Erythroblast (primary cell): ENCODE measurements at regions not wholly inside any gene's neighbourhood (a gene's known extent, or its start where the extent isn't known, plus 50 kb on each side); places are given as distances from the start of the nearest gene placed in this dataset.

Source experiments
- DNase-seq, 2 experiments: peaks; one replicate each; lab custom pipeline; 2025; lab: John Stamatoyannopoulos, UW
- GATA1 ChIP-seq: IDR thresholded peaks from 2 replicates; pipeline ENCODE4 v1.6.1; 2011; ENCODE audit warnings: low read depth, mild to moderate bottlenecking, control low read depth, low read length, moderate library complexity
- POLR2A ChIP-seq: IDR thresholded peaks from 2 replicates; pipeline ENCODE4 v1.6.1; 2011; ENCODE audit warnings: mild to moderate bottlenecking, low read length

- TF ChIP-seq GATA1 (no peak), POLR2A (no peak)
Observed at GRCh38 chr1:38394303-38394702, 347.7 kb upstream of the POU3F1 start.

GRCh38 chr1:38392861-38393260, 346.3 kb upstream of the POU3F1 start:
- TF ChIP-seq GATA1 = no peak
- TF ChIP-seq POLR2A = no peak
- DNase-seq = no peak

More at GRCh38 chr1:38394303-38394702, 347.7 kb upstream of the POU3F1 start:
- DNase-seq = no peak

- DNase-seq = no peak
- no peak for TF ChIP-seq POLR2A
- no peak for TF ChIP-seq GATA1
Observed at GRCh38 chr1:38381256-38381655, 334.7 kb upstream of the POU3F1 start.

GRCh38 chr1:38376577-38376976, 330.0 kb upstream of the POU3F1 start:
- DNase-seq = no peak
- TF ChIP-seq POLR2A (no peak), GATA1 (no peak)

- no peak for TF ChIP-seq GATA1
- no peak for TF ChIP-seq POLR2A
- no peak for DNase-seq
Observed at GRCh38 chr1:38375035-38375434, 328.4 kb upstream of the POU3F1 start.

- no peak for DNase-seq
- TF ChIP-seq GATA1 = no peak
- no peak for TF ChIP-seq POLR2A
Observed at GRCh38 chr1:38371505-38371844, 324.9 kb upstream of the POU3F1 start.

- DNase-seq = no peak
- no peak for TF ChIP-seq POLR2A
- no peak for TF ChIP-seq GATA1
Observed at GRCh38 chr1:38370716-38371504, 324.3 kb upstream of the POU3F1 start.

GRCh38 chr1:38365242-38365641, 318.6 kb upstream of the POU3F1 start:
- TF ChIP-seq GATA1 = no peak
- TF ChIP-seq POLR2A = no peak
- no peak for DNase-seq

- no peak for TF ChIP-seq POLR2A
- TF ChIP-seq GATA1 = no peak
Observed at GRCh38 chr1:38361566-38361965, 315.0 kb upstream of the POU3F1 start.

GRCh38 chr1:38360807-38361206, 314.2 kb upstream of the POU3F1 start:
- DNase-seq = no peak
- TF ChIP-seq POLR2A (no peak), GATA1 (no peak)

More at GRCh38 chr1:38361566-38361965, 315.0 kb upstream of the POU3F1 start:
- DNase-seq = no peak

- TF ChIP-seq GATA1 (no peak), POLR2A (no peak)
- DNase-seq = no peak
Observed at GRCh38 chr1:38353956-38354355, 307.4 kb upstream of the POU3F1 start.

GRCh38 chr1:38352869-38353268, 306.3 kb upstream of the POU3F1 start:
- DNase-seq = no peak
- no peak for TF ChIP-seq POLR2A
- no peak for TF ChIP-seq GATA1

- TF ChIP-seq GATA1 (no peak), POLR2A (no peak)
- DNase-seq = no peak
Observed at GRCh38 chr1:38347446-38348175, 301.0 kb upstream of the POU3F1 start.

GRCh38 chr1:38344716-38345115, 298.1 kb upstream of the POU3F1 start:
- no peak for DNase-seq

GRCh38 chr1:38341694-38342093, 295.1 kb upstream of the POU3F1 start:
- TF ChIP-seq GATA1 = no peak
- TF ChIP-seq POLR2A = no peak
- no peak for DNase-seq

More at GRCh38 chr1:38344716-38345115, 298.1 kb upstream of the POU3F1 start:
- TF ChIP-seq GATA1 (no peak), POLR2A (no peak)
